ENCODE measurements at regions not wholly inside any gene's neighbourhood (a gene's known extent, or its start where the extent isn't known, plus 50 kb on each side); places are given as distances from the start of the nearest gene placed in this dataset.

GRCh38 chr1:110765640-110766335, 91.0 kb upstream of the KCNA3 start:
- peaks cover 71% of the 10 kb centered on the region for H3K27me3 ChIP-seq (ENCODE audit: insufficient read depth, low read length)
- H3K79me2 ChIP-seq (ENCODE audit: control insufficient read depth, insufficient read depth, low read length, unreplicated experiment), result no peaks in the 10 kb centered on the region
- no peaks in the 10 kb centered on the region for H3K36me3 ChIP-seq (ENCODE audit: insufficient read depth, low read length)
- no peaks in the 10 kb centered on the region for H3K4me1 ChIP-seq (ENCODE audit: control insufficient read depth, insufficient read depth, low read length, unreplicated experiment)
- no peak overlapping the region for H3K4me3 ChIP-seq (ENCODE audit: low read depth, low read length)
- H2AFZ ChIP-seq (ENCODE audit: low read length, unreplicated experiment), result no peak overlapping the region
- no peak overlapping the region for H3K27ac ChIP-seq (ENCODE audit: low read depth, low read length)

- no peaks in the 10 kb centered on the region for H3K36me3 ChIP-seq (ENCODE audit: insufficient read depth, low read length)
- H3K27me3 ChIP-seq (ENCODE audit: insufficient read depth, low read length), result peaks cover 74% of the 10 kb centered on the region
- H3K79me2 ChIP-seq (ENCODE audit: control insufficient read depth, insufficient read depth, low read length, unreplicated experiment), result no peaks in the 10 kb centered on the region
- H3K4me1 ChIP-seq (ENCODE audit: control insufficient read depth, insufficient read depth, low read length, unreplicated experiment), result no peaks in the 10 kb centered on the region
- no peak overlapping the region for H3K4me3 ChIP-seq (ENCODE audit: low read depth, low read length)
- no peak overlapping the region for H3K27ac ChIP-seq (ENCODE audit: low read depth, low read length)
- no peak overlapping the region for H2AFZ ChIP-seq (ENCODE audit: low read length, unreplicated experiment)
These were observed 88.4 kb upstream of the KCNA3 start for GRCh38 chr1:110763149-110763548.

GRCh38 chr1:110760321-110760720, 85.6 kb upstream of the KCNA3 start:
- Histone ChIP-seq H3K27me3 (ENCODE audit: insufficient read depth, low read length) (peaks cover 79% of the 10 kb centered on the region), H3K4me1 (ENCODE audit: control insufficient read depth, insufficient read depth, low read length, unreplicated experiment) (no peaks in the 10 kb centered on the region), H3K79me2 (ENCODE audit: control insufficient read depth, insufficient read depth, low read length, unreplicated experiment) (no peaks in the 10 kb centered on the region)

DNA sequence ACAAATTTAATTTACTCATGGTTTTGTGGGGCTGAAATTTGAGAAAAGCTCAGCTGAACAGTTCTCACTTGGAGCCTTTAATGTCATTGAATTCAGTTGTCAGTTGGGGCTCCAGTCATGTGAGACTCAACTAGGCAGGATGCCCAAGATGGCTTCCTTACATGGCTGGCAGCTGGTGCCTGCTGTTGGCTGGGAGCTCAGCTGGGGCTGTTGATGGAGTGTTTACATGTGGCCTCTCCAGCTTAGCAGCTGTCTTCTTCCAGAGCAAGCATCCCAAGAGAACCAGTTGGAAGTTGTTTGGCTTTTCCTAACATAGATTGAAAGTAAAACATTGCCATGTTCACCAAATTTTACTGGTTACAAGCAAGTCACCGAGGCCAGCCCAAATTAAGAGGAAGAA, 81.8 kb upstream of the KCNA3 start:
- Histone ChIP-seq H3K79me2 (ENCODE audit: control insufficient read depth, insufficient read depth, low read length, unreplicated experiment) (no peaks in the 10 kb centered on the region), H3K27ac (ENCODE audit: low read depth, low read length) (no peak overlapping the region), H3K4me3 (ENCODE audit: low read depth, low read length) (no peak overlapping the region), H3K27me3 (ENCODE audit: insufficient read depth, low read length) (peaks cover 73% of the 10 kb centered on the region), H3K4me1 (ENCODE audit: control insufficient read depth, insufficient read depth, low read length, unreplicated experiment) (no peaks in the 10 kb centered on the region), H3K36me3 (ENCODE audit: insufficient read depth, low read length) (no peaks in the 10 kb centered on the region), H2AFZ (ENCODE audit: low read length, unreplicated experiment) (no peak overlapping the region)

More at GRCh38 chr1:110760321-110760720, 85.6 kb upstream of the KCNA3 start:
- H3K4me3 ChIP-seq (ENCODE audit: low read depth, low read length), result no peak overlapping the region
- H3K27ac ChIP-seq (ENCODE audit: low read depth, low read length), result no peak overlapping the region
- no peaks in the 10 kb centered on the region for H3K36me3 ChIP-seq (ENCODE audit: insufficient read depth, low read length)
- H2AFZ ChIP-seq (ENCODE audit: low read length, unreplicated experiment), result no peak overlapping the region

DNA sequence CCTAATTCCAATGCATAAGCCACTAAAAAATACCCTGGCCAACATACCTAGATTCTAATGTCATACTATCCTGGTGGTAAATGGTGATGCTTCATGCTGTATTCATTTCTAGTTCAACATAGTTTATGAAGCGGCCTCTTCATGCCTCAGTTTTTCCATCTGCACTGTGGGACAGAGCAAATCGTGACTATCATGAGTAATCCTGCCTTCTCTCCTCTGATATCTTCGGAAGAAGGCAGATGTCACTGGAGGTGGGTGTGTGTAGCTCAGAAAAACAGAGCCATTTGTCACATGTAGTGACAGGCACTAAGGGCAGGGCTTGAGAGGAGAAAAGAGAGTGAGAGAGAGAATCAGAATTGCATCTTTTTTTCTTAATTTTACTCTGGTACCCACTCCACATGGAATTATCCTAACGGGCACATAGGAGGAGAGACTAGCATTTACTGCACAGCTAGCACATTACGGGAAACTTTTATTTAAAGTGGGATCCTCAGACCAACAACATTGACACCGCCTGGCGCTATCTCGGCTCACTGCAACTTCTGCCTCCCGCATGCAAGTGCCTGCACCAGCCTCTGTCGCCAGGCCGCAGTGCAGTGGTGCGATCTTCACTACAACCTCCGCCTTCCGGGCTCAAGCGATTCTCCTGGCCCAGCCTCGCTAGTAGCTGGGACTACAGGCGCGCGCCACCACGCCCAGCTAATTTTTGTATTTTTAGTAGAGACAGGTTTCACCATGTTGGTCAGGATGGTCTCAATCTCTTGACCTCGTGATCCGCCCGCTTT, 78.4 kb upstream of the KCNA3 start:
- no peaks in the 10 kb centered on the region for H3K79me2 ChIP-seq (ENCODE audit: control insufficient read depth, insufficient read depth, low read length, unreplicated experiment)
- H3K4me3 ChIP-seq (ENCODE audit: low read depth, low read length), result no peak overlapping the region
- H3K27me3 ChIP-seq (ENCODE audit: insufficient read depth, low read length), result peaks cover 64% of the 10 kb centered on the region
- no peaks in the 10 kb centered on the region for H3K36me3 ChIP-seq (ENCODE audit: insufficient read depth, low read length)
- H3K27ac ChIP-seq (ENCODE audit: low read depth, low read length), result no peak overlapping the region
- no peak overlapping the region for H2AFZ ChIP-seq (ENCODE audit: low read length, unreplicated experiment)
- H3K4me1 ChIP-seq (ENCODE audit: control insufficient read depth, insufficient read depth, low read length, unreplicated experiment), result no peaks in the 10 kb centered on the region

- Histone ChIP-seq H3K79me2 (ENCODE audit: control insufficient read depth, insufficient read depth, low read length, unreplicated experiment) (no peaks in the 10 kb centered on the region), H3K27me3 (ENCODE audit: insufficient read depth, low read length) (peaks cover 52% of the 10 kb centered on the region), H3K27ac (ENCODE audit: low read depth, low read length) (no peak overlapping the region), H3K4me1 (ENCODE audit: control insufficient read depth, insufficient read depth, low read length, unreplicated experiment) (no peaks in the 10 kb centered on the region), H3K4me3 (ENCODE audit: low read depth, low read length) (no peak overlapping the region), H3K36me3 (ENCODE audit: insufficient read depth, low read length) (no peaks in the 10 kb centered on the region), H2AFZ (ENCODE audit: low read length, unreplicated experiment) (no peak overlapping the region)
These were observed 75.8 kb upstream of the KCNA3 start for GRCh38 chr1:110750562-110750961.

DNA sequence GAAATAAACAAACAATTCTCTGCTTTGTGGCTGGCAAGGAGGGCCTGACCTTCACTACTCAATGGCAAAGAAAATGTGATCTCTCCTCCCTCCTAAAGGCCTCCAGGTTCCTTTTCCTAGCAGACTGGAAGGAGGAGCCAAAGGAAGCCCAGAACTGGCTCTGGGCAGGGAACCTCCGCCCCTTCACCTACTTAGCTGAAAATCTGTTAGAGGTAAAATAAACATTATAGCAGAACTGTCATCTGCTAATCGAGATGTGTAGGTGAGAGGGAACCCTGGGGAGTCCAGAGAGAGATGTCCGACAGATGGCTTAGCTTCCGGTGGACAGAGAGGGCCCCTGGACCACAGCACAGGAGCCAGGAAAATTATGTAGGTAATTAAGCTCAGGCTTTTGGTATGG, 75.2 kb upstream of the KCNA3 start:
- H3K4me1 ChIP-seq (ENCODE audit: control insufficient read depth, insufficient read depth, low read length, unreplicated experiment), result no peaks in the 10 kb centered on the region
- no peaks in the 10 kb centered on the region for H3K79me2 ChIP-seq (ENCODE audit: control insufficient read depth, insufficient read depth, low read length, unreplicated experiment)
- H3K4me3 ChIP-seq (ENCODE audit: low read depth, low read length), result no peak overlapping the region
- peaks cover 52% of the 10 kb centered on the region for H3K27me3 ChIP-seq (ENCODE audit: insufficient read depth, low read length)
- H3K27ac ChIP-seq (ENCODE audit: low read depth, low read length), result no peak overlapping the region
- H3K36me3 ChIP-seq (ENCODE audit: insufficient read depth, low read length), result no peaks in the 10 kb centered on the region
- no peak overlapping the region for H2AFZ ChIP-seq (ENCODE audit: low read length, unreplicated experiment)

- no peaks in the 10 kb centered on the region for H3K4me1 ChIP-seq (ENCODE audit: control insufficient read depth, insufficient read depth, low read length, unreplicated experiment)
- H3K27me3 ChIP-seq (ENCODE audit: insufficient read depth, low read length), result peaks cover 38% of the 10 kb centered on the region
- H3K4me3 ChIP-seq (ENCODE audit: low read depth, low read length), result no peak overlapping the region
- no peak overlapping the region for H3K27ac ChIP-seq (ENCODE audit: low read depth, low read length)
- H2AFZ ChIP-seq (ENCODE audit: low read length, unreplicated experiment), result no peak overlapping the region
- H3K36me3 ChIP-seq (ENCODE audit: insufficient read depth, low read length), result no peaks in the 10 kb centered on the region
- H3K79me2 ChIP-seq (ENCODE audit: control insufficient read depth, insufficient read depth, low read length, unreplicated experiment), result no peaks in the 10 kb centered on the region
These were observed 72.0 kb upstream of the KCNA3 start for GRCh38 chr1:110746644-110747259.

- no peak overlapping the region for H2AFZ ChIP-seq (ENCODE audit: low read length, unreplicated experiment)
- no peaks in the 10 kb centered on the region for H3K4me1 ChIP-seq (ENCODE audit: control insufficient read depth, insufficient read depth, low read length, unreplicated experiment)
- no peaks in the 10 kb centered on the region for H3K36me3 ChIP-seq (ENCODE audit: insufficient read depth, low read length)
- H3K27ac ChIP-seq (ENCODE audit: low read depth, low read length), result no peak overlapping the region
- H3K4me3 ChIP-seq (ENCODE audit: low read depth, low read length), result no peak overlapping the region
- H3K79me2 ChIP-seq (ENCODE audit: control insufficient read depth, insufficient read depth, low read length, unreplicated experiment), result no peaks in the 10 kb centered on the region
- H3K27me3 ChIP-seq (ENCODE audit: insufficient read depth, low read length), result peaks cover 11% of the 10 kb centered on the region; the same call in 1 of the 2 replicates
These were observed 68.7 kb upstream of the KCNA3 start for GRCh38 chr1:110743397-110743796.

GRCh38 chr1:110736900-110737605, 62.3 kb upstream of the KCNA3 start:
- Histone ChIP-seq H3K36me3 (ENCODE audit: insufficient read depth, low read length) (no peaks in the 10 kb centered on the region), H3K27me3 (ENCODE audit: insufficient read depth, low read length) (0 out of 2 replicates have a peak, but pooled peaks cover 9% of the 10 kb centered on the region), H3K79me2 (ENCODE audit: control insufficient read depth, insufficient read depth, low read length, unreplicated experiment) (no peaks in the 10 kb centered on the region), H3K4me3 (ENCODE audit: low read depth, low read length) (no peak overlapping the region), H3K4me1 (ENCODE audit: control insufficient read depth, insufficient read depth, low read length, unreplicated experiment) (no peaks in the 10 kb centered on the region), H2AFZ (ENCODE audit: low read length, unreplicated experiment) (no peak overlapping the region), H3K27ac (ENCODE audit: low read depth, low read length) (no peak overlapping the region)
